ENCODE measurements at regions not wholly inside any gene's neighbourhood (a gene's known extent, or its start where the extent isn't known, plus 50 kb on each side); places are given as distances from the start of the nearest gene placed in this dataset.

GRCh38 chr5:77855369-77855768, 79.2 kb upstream of the TBCA start:
- H3K36me3 Mint-ChIP-seq: no peaks in the 10 kb centered on the region
- no peak overlapping the region for H3K27ac Mint-ChIP-seq
- DNase-seq (ENCODE audit: low spot score in 2 of 2, unreplicated experiment in 2 of 2): no peak
- peaks cover 9% of the 10 kb centered on the region for H3K27me3 Mint-ChIP-seq (ENCODE audit: low read depth)
- no peaks in the 10 kb centered on the region for H3K9me3 Mint-ChIP-seq
- H3K4me1 Mint-ChIP-seq: peaks cover 20% of the 10 kb centered on the region
- no peak for TF ChIP-seq CTCF (IDR thresholded peaks at IDR 0.05; ENCODE audit: unreplicated experiment)
- no peak overlapping the region for H3K4me3 Mint-ChIP-seq

- Mint-ChIP-seq H3K36me3 (no peaks in the 10 kb centered on the region), H3K9me3 (no peaks in the 10 kb centered on the region), H3K4me1 (peaks cover 22% of the 10 kb centered on the region), H3K27ac (peak overlapping the region; percentile 62), H3K4me3 (peak overlapping the region; percentile 79), H3K27me3 (ENCODE audit: low read depth) (peaks cover 16% of the 10 kb centered on the region)
- TF ChIP-seq CTCF (IDR thresholded peaks at IDR 0.05; ENCODE audit: unreplicated experiment): no peak
- no peak for DNase-seq (ENCODE audit: low spot score in 2 of 2, unreplicated experiment in 2 of 2)
Measured at GRCh38 chr5:77853353-77853907, 77.3 kb upstream of the TBCA start.

DNA sequence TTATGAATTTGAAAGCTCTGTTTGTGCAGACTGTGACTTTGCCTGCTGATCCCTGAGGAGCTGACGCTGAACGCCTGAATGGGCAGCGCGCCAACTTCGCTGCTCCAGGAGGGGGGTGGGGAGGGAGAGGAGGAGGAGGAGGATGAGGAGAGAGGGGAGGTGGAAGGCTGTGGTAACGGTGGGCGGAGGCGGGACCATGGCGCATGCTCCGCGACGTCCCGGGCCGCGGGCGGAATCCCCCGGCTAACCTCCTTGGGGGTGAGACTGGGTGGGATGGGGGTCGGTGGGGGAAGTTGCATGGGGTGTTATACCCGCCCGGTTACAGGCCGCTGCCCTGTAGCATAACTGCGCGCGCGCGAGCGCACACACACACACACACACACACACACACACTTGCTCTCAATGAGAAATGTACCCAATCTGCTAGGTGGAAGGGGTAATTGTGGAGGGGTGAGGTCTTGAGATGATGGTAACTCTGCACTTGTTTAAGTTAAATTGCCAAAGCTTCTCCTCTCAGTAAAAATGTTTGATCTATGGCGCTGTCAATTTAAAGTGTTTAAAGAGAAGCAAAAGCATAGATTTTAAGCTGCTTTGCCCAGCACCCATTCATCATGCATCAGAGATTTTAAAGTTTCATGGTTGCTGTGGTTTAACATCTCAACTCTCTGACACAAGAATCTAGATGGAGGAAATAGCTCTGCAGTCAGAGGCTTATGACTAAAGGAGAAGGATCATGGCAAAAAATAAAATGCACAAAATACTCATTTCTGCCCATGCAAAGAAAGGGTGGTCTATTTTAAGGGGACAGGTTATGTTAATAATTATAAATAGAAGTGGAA, 76.6 kb upstream of the TBCA start:
- no peak for TF ChIP-seq CTCF (IDR thresholded peaks at IDR 0.05; ENCODE audit: unreplicated experiment)
- Mint-ChIP-seq H3K27me3 (ENCODE audit: low read depth) (peaks cover 23% of the 10 kb centered on the region), H3K4me1 (peaks cover 22% of the 10 kb centered on the region), H3K36me3 (no peaks in the 10 kb centered on the region), H3K9me3 (no peaks in the 10 kb centered on the region), H3K27ac (peak overlapping the region; percentile 14), H3K4me3 (peak overlapping the region; percentile 79)
- DNase-seq (ENCODE audit: low spot score in 2 of 2, unreplicated experiment in 2 of 2): peak; percentile 69 to 79

GRCh38 chr5:77852068-77852513, 76.0 kb upstream of the TBCA start:
- Mint-ChIP-seq H3K4me1 (peaks cover 22% of the 10 kb centered on the region), H3K36me3 (no peaks in the 10 kb centered on the region), H3K27me3 (ENCODE audit: low read depth) (peaks cover 29% of the 10 kb centered on the region), H3K9me3 (no peaks in the 10 kb centered on the region), H3K4me3 (peak overlapping the region; percentile 79), H3K27ac (no peak overlapping the region)
- DNase-seq (ENCODE audit: low spot score in 2 of 2, unreplicated experiment in 2 of 2): no peak
- TF ChIP-seq CTCF (IDR thresholded peaks at IDR 0.05; ENCODE audit: unreplicated experiment): no peak

DNA sequence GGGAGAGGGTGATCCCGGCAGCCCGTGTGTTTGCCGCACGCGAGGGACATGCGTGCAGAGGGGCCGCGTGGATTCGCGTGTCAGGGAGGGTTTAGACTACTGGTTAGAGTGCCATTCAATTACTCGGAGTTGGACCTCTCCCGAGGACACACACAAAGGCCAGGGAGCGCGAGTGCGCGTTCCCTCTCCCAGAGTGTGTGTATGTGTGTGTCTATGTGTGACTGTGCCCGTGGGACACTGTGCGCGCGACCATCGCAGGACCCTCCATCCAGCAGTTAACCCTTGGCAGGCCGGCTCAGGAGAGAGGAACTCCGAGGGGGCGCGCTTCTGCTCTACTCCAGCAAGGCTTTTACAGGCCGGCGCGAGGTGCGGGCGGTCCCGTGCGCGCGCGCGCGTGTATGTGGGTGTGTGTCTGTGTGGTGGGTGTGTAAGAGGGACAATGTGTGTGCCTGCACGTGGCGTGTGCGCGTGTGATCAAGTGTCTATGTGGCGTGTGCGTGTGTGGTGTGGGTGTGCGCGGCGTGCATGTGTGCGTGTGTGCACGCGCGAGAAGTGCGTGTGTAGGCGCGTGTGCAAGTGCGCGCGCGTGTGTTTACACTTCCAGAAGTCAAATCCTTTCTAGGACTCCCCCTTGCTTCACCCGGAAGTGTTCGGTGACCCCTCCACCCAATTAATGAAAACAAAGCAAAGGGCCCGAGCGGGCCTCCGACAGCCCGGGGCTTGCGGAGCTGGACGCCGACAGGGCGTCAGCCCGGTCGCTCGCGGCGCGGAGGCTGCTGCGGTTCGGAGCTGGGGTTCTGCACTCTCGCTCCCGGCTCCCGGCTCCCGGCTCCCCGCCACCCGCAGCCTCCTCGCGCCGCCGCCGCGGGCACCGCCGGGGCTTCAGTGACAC, 75.3 kb upstream of the TBCA start:
- H3K9me3 Mint-ChIP-seq: no peaks in the 10 kb centered on the region
- peak in 1 of 2 experiments; percentile 58 for DNase-seq (ENCODE audit: low spot score in 2 of 2, unreplicated experiment in 2 of 2)
- H3K27me3 Mint-ChIP-seq (ENCODE audit: low read depth): peaks cover 35% of the 10 kb centered on the region
- peaks cover 22% of the 10 kb centered on the region for H3K4me1 Mint-ChIP-seq
- peak overlapping the region; percentile 79 for H3K4me3 Mint-ChIP-seq
- no peak for TF ChIP-seq CTCF (IDR thresholded peaks at IDR 0.05; ENCODE audit: unreplicated experiment)
- H3K36me3 Mint-ChIP-seq: no peaks in the 10 kb centered on the region
- H3K27ac Mint-ChIP-seq: peak overlapping the region; percentile 51

Measured in mesothelial cell of epicardium (in vitro differentiated cells).